Esophagus muscularis mucosa (tissue), 4 donors: ENCODE measurements at regions not wholly inside any gene's neighbourhood (a gene's known extent, or its start where the extent isn't known, plus 50 kb on each side); places are given as distances from the start of the nearest gene placed in this dataset.
A peak's percentile ranks its signal among the peaks of the same experiment; 100 is the strongest.

Source experiments
- DNase-seq: peaks from one replicate; pipeline ENCODE4 v3.0.0-alpha.2; 2017; ENCODE audit errors: extremely low spot score
- H3K27ac ChIP-seq, 4 donors: fragments of 200-600 bp; sonication (generic); replicated peaks in 1 of 4; 1 replicate in 3 of 4; 2 replicates in 1 of 4; pipeline ENCODE4 v1.5.1; 2016 to 2019; ENCODE audit warnings: mild to moderate bottlenecking in 1 of 4
- H3K27me3 ChIP-seq, 4 donors: fragments of 200-600 bp; sonication (generic); one replicate each; pipeline versions ENCODE4 v1.5.1 to v1.6.0; 2016 to 2019
- H3K36me3 ChIP-seq, 4 donors: fragments of 200-600 bp; sonication (generic); one replicate each; pipeline ENCODE4 v1.5.1; 2016 to 2019
- H3K4me1 ChIP-seq, 4 donors: fragments of 200-600 bp; sonication (generic); one replicate each; pipeline ENCODE4 v1.5.1; 2016 to 2019
- H3K4me3 ChIP-seq, 4 donors: fragments of 200-600 bp; sonication (generic); 1 replicate in 2 of 4; 2 replicates in 2 of 4; pipeline ENCODE4 v1.5.1; 2016 to 2019; ENCODE audit warnings: mild to moderate bottlenecking in 4 of 4, moderate library complexity in 1 of 4
- H3K9me3 ChIP-seq, 4 donors: fragments of 200-600 bp; sonication (generic); 1 replicate in 3 of 4; 2 replicates in 1 of 4; pipeline ENCODE4 v1.5.1; 2016 to 2019
- CTCF ChIP-seq, 3 experiments: fragments of 200-600 bp in 2 of 3; fragments of 450-650 bp in 1 of 3; sonication (generic) in 2 of 3; IDR thresholded peaks; one replicate each; pipeline ENCODE4 v1.5.1; 2017 to 2019; ENCODE audit warnings: antibody characterized with exemption in 3 of 3, mild to moderate bottlenecking in 2 of 3, moderate library complexity in 1 of 3
- EP300 ChIP-seq: sonication (generic); formaldehyde crosslinking; IDR thresholded peaks from one replicate; pipeline ENCODE4 v1.6.1; 2017; ENCODE audit warnings: antibody characterized with exemption
- POLR2A ChIP-seq: fragments of 450-650 bp; IDR thresholded peaks from one replicate; pipeline ENCODE4 v1.6.1; 2017; ENCODE audit warnings: antibody characterized with exemption, moderate library complexity, mild to moderate bottlenecking, low read depth
- POLR2AphosphoS5 ChIP-seq, 2 donors: sonication (generic); formaldehyde crosslinking; IDR thresholded peaks; one replicate each; pipeline ENCODE4 v1.6.1; 2017; ENCODE audit warnings: antibody characterized with exemption in 2 of 2
- WGBS: methylation state at CpG from one replicate; pipeline ENCODE4 v1.1.5; 2018; 5-methylcytosine and 5-hydroxymethylcytosine counted together
- intact Hi-C: fragments of 100-400 bp; cut with DNase I; formaldehyde crosslinking; loops from one replicate; pipeline ENCODE4 v1.15.1; 2023

- Histone ChIP-seq H3K36me3 (no peaks in the 10 kb centered on the region), H3K9me3 (no peaks in the 10 kb centered on the region), H3K27me3 (peaks cover 0 to 47% (median 0%) of the 10 kb centered on the region in 4 donors), H3K4me1 (no peaks in the 10 kb centered on the region), H3K4me3 (no peak overlapping the region), H3K27ac (no peak overlapping the region)
- WGBS, result 65% methylated on average over 13 of the region's 13 CpGs
- TF ChIP-seq POLR2A (no peak), CTCF (IDR thresholded peaks at IDR 0.05) (no peak), POLR2AphosphoS5 (IDR thresholded peaks at IDR 0.05) (no peak), EP300 (no peak)
- intact Hi-C loops, result no loop called here
- DNase-seq, result no peak
Measured at GRCh38 chr22:48520884-48521588, 1306.6 kb downstream of the BRD1 start.

GRCh38 chr22:48520207-48520606, 1307.5 kb downstream of the BRD1 start:
- H3K9me3 ChIP-seq, result no peaks in the 10 kb centered on the region
- H3K4me3 ChIP-seq, result no peak overlapping the region
- intact Hi-C loops, result no loop called here
- H3K27me3 ChIP-seq, result peaks cover 0 to 45% (median 0%) of the 10 kb centered on the region in 4 donors
- WGBS, result 74% methylated on average over 5 of the region's 10 CpGs
- no peak overlapping the region for H3K27ac ChIP-seq
- no peak for TF ChIP-seq POLR2A
- no peak for TF ChIP-seq POLR2AphosphoS5 (IDR thresholded peaks at IDR 0.05)
- no peak for TF ChIP-seq CTCF (IDR thresholded peaks at IDR 0.05)
- no peak for TF ChIP-seq EP300
- H3K36me3 ChIP-seq, result no peaks in the 10 kb centered on the region
- no peak for DNase-seq
- no peaks in the 10 kb centered on the region for H3K4me1 ChIP-seq

- no peaks in the 10 kb centered on the region for H3K4me1 ChIP-seq
- no peaks in the 10 kb centered on the region for H3K9me3 ChIP-seq
- no peaks in the 10 kb centered on the region for H3K36me3 ChIP-seq
- H3K27me3 ChIP-seq, result peaks cover 0 to 30% (median 0%) of the 10 kb centered on the region in 4 donors
- no peak for DNase-seq
- peak overlapping the region in 2 of 4 donors; percentile 14 to 50 for H3K27ac ChIP-seq
- peak in 1 of 2 donors; percentile 32 for TF ChIP-seq POLR2AphosphoS5 (IDR thresholded peaks at IDR 0.05)
- no peak for TF ChIP-seq EP300
- intact Hi-C loops, result no loop called here
- WGBS, result 68% methylated on average over 25 of the region's 35 CpGs
- H3K4me3 ChIP-seq, result no peak overlapping the region
Measured at GRCh38 chr22:48517039-48518030, 1310.3 kb downstream of the BRD1 start.

- 78% methylated on average over 9 of the region's 9 CpGs for WGBS
- no peak for TF ChIP-seq EP300
- TF ChIP-seq POLR2A, result no peak
- no peak for TF ChIP-seq POLR2AphosphoS5 (IDR thresholded peaks at IDR 0.05)
- TF ChIP-seq CTCF (IDR thresholded peaks at IDR 0.05), result no peak
- Histone ChIP-seq H3K27me3 (peaks cover 0 to 27% (median 0%) of the 10 kb centered on the region in 4 donors), H3K36me3 (no peaks in the 10 kb centered on the region), H3K27ac (no peak overlapping the region), H3K9me3 (no peaks in the 10 kb centered on the region), H3K4me3 (no peak overlapping the region), H3K4me1 (no peaks in the 10 kb centered on the region)
- intact Hi-C loops, result no loop called here
- DNase-seq, result no peak
Measured at GRCh38 chr22:48516571-48516970, 1311.1 kb downstream of the BRD1 start.
